ENCODE measurements at regions not wholly inside any gene's neighbourhood (a gene's known extent, or its start where the extent isn't known, plus 50 kb on each side); places are given as distances from the start of the nearest gene placed in this dataset.

- no peak overlapping the region for H3K4me3 Mint-ChIP-seq
Measured at GRCh38 chr18:24672165-24672941, 211.9 kb downstream of the HRH4 start.

GRCh38 chr18:24674200-24674599 is 213.8 kb downstream of the HRH4 start:
- no peak overlapping the region for H3K27ac Mint-ChIP-seq (ENCODE audit: low read depth)
- H3K27me3 Mint-ChIP-seq, result peaks cover 63% of the 10 kb centered on the region
- no peaks in the 10 kb centered on the region for H3K9me3 Mint-ChIP-seq
- no peak overlapping the region for H3K4me3 Mint-ChIP-seq
- ATAC-seq (replicated peaks; ENCODE audit: extremely low read depth, poor library complexity, severe bottlenecking) (no peak), DNase-seq (ENCODE audit: low spot score in 2 of 2) (no peak)
- no peaks in the 10 kb centered on the region for H3K4me1 Mint-ChIP-seq
- H3K36me3 Mint-ChIP-seq (ENCODE audit: insufficient read depth), result no peaks in the 10 kb centered on the region

More at GRCh38 chr18:24672165-24672941, 211.9 kb downstream of the HRH4 start:
- Mint-ChIP-seq H3K27me3 (peaks cover 54% of the 10 kb centered on the region), H3K27ac (ENCODE audit: low read depth) (no peak overlapping the region), H3K36me3 (ENCODE audit: insufficient read depth) (no peaks in the 10 kb centered on the region), H3K9me3 (no peaks in the 10 kb centered on the region), H3K4me1 (no peaks in the 10 kb centered on the region)
- DNase-seq (ENCODE audit: low spot score in 2 of 2) (no peak), ATAC-seq (replicated peaks; ENCODE audit: extremely low read depth, poor library complexity, severe bottlenecking) (no peak)

GRCh38 chr18:24674605-24675004 is 214.2 kb downstream of the HRH4 start:
- no peaks in the 10 kb centered on the region for H3K4me1 Mint-ChIP-seq
- no peaks in the 10 kb centered on the region for H3K9me3 Mint-ChIP-seq
- H3K27ac Mint-ChIP-seq (ENCODE audit: low read depth), result no peak overlapping the region
- peaks cover 67% of the 10 kb centered on the region for H3K27me3 Mint-ChIP-seq
- DNase-seq (ENCODE audit: low spot score in 2 of 2) (no peak), ATAC-seq (replicated peaks; ENCODE audit: extremely low read depth, poor library complexity, severe bottlenecking) (no peak)
- no peak overlapping the region for H3K4me3 Mint-ChIP-seq
- no peaks in the 10 kb centered on the region for H3K36me3 Mint-ChIP-seq (ENCODE audit: insufficient read depth)

- Mint-ChIP-seq H3K9me3 (no peaks in the 10 kb centered on the region), H3K27ac (ENCODE audit: low read depth) (no peak overlapping the region), H3K27me3 (peaks cover 66% of the 10 kb centered on the region), H3K4me1 (no peaks in the 10 kb centered on the region), H3K36me3 (ENCODE audit: insufficient read depth) (no peaks in the 10 kb centered on the region), H3K4me3 (no peak overlapping the region)
- no peak for DNase-seq (ENCODE audit: low spot score in 2 of 2)
- no peak for ATAC-seq (replicated peaks; ENCODE audit: extremely low read depth, poor library complexity, severe bottlenecking)
Measured at GRCh38 chr18:24677011-24677410, 216.6 kb downstream of the HRH4 start.

- Mint-ChIP-seq H3K27ac (ENCODE audit: low read depth) (no peak overlapping the region), H3K4me1 (no peaks in the 10 kb centered on the region), H3K4me3 (no peak overlapping the region), H3K9me3 (no peaks in the 10 kb centered on the region), H3K27me3 (peaks cover 56% of the 10 kb centered on the region), H3K36me3 (ENCODE audit: insufficient read depth) (no peaks in the 10 kb centered on the region)
- DNase-seq (ENCODE audit: low spot score in 2 of 2), result no peak
- ATAC-seq (replicated peaks; ENCODE audit: extremely low read depth, poor library complexity, severe bottlenecking), result no peak
Measured at GRCh38 chr18:24678107-24678506, 217.7 kb downstream of the HRH4 start.

GRCh38 chr18:24678626-24679025 is 218.2 kb downstream of the HRH4 start:
- no peak overlapping the region for H3K27ac Mint-ChIP-seq (ENCODE audit: low read depth)
- H3K4me1 Mint-ChIP-seq, result no peaks in the 10 kb centered on the region
- no peak for ATAC-seq (replicated peaks; ENCODE audit: extremely low read depth, poor library complexity, severe bottlenecking)
- DNase-seq (ENCODE audit: low spot score in 2 of 2), result no peak
- H3K36me3 Mint-ChIP-seq (ENCODE audit: insufficient read depth), result no peaks in the 10 kb centered on the region
- no peak overlapping the region for H3K4me3 Mint-ChIP-seq
- H3K27me3 Mint-ChIP-seq, result peaks cover 50% of the 10 kb centered on the region
- no peaks in the 10 kb centered on the region for H3K9me3 Mint-ChIP-seq

- Mint-ChIP-seq H3K27me3 (peaks cover 46% of the 10 kb centered on the region), H3K4me1 (no peaks in the 10 kb centered on the region), H3K9me3 (no peaks in the 10 kb centered on the region), H3K4me3 (no peak overlapping the region), H3K36me3 (ENCODE audit: insufficient read depth) (no peaks in the 10 kb centered on the region), H3K27ac (ENCODE audit: low read depth) (no peak overlapping the region)
- ATAC-seq (replicated peaks; ENCODE audit: extremely low read depth, poor library complexity, severe bottlenecking) (no peak), DNase-seq (ENCODE audit: low spot score in 2 of 2) (no peak)
Measured at GRCh38 chr18:24679062-24679461, 218.6 kb downstream of the HRH4 start.

- Mint-ChIP-seq H3K4me1 (no peaks in the 10 kb centered on the region), H3K9me3 (no peaks in the 10 kb centered on the region), H3K27ac (ENCODE audit: low read depth) (no peak overlapping the region), H3K36me3 (ENCODE audit: insufficient read depth) (no peaks in the 10 kb centered on the region), H3K27me3 (peaks cover 27% of the 10 kb centered on the region), H3K4me3 (no peak overlapping the region)
- DNase-seq (ENCODE audit: low spot score in 2 of 2), result no peak
- ATAC-seq (replicated peaks; ENCODE audit: extremely low read depth, poor library complexity, severe bottlenecking), result no peak
Measured at GRCh38 chr18:24683925-24684324, 223.5 kb downstream of the HRH4 start.

GRCh38 chr18:24685254-24685959 is 225.0 kb downstream of the HRH4 start:
- no peak for ATAC-seq (replicated peaks; ENCODE audit: extremely low read depth, poor library complexity, severe bottlenecking)
- Mint-ChIP-seq H3K4me3 (no peak overlapping the region), H3K27ac (ENCODE audit: low read depth) (no peak overlapping the region), H3K36me3 (ENCODE audit: insufficient read depth) (no peaks in the 10 kb centered on the region), H3K4me1 (no peaks in the 10 kb centered on the region), H3K9me3 (no peaks in the 10 kb centered on the region), H3K27me3 (peaks cover 25% of the 10 kb centered on the region)
- DNase-seq (ENCODE audit: low spot score in 2 of 2), result no peak

GRCh38 chr18:24695168-24695567 is 234.7 kb downstream of the HRH4 start:
- no peak overlapping the region for H3K4me3 Mint-ChIP-seq
- ATAC-seq (replicated peaks; ENCODE audit: extremely low read depth, poor library complexity, severe bottlenecking), result no peak
- DNase-seq (ENCODE audit: low spot score in 2 of 2), result no peak
- H3K4me1 Mint-ChIP-seq, result no peaks in the 10 kb centered on the region
- no peaks in the 10 kb centered on the region for H3K36me3 Mint-ChIP-seq (ENCODE audit: insufficient read depth)
- peaks cover 69% of the 10 kb centered on the region for H3K27me3 Mint-ChIP-seq
- no peak overlapping the region for H3K27ac Mint-ChIP-seq (ENCODE audit: low read depth)
- peaks cover 5% of the 10 kb centered on the region for H3K9me3 Mint-ChIP-seq

GRCh38 chr18:24702001-24702515 is 241.6 kb downstream of the HRH4 start:
- no peak for ATAC-seq (replicated peaks; ENCODE audit: extremely low read depth, poor library complexity, severe bottlenecking)
- H3K27me3 Mint-ChIP-seq, result peaks cover 80% of the 10 kb centered on the region

GRCh38 chr18:24703316-24703715 is 242.9 kb downstream of the HRH4 start:
- Mint-ChIP-seq H3K9me3 (peaks cover 5% of the 10 kb centered on the region), H3K27me3 (peaks cover 67% of the 10 kb centered on the region), H3K27ac (ENCODE audit: low read depth) (no peak overlapping the region)

More at GRCh38 chr18:24702001-24702515, 241.6 kb downstream of the HRH4 start:
- Mint-ChIP-seq H3K9me3 (peaks cover 5% of the 10 kb centered on the region), H3K36me3 (ENCODE audit: insufficient read depth) (no peaks in the 10 kb centered on the region), H3K27ac (ENCODE audit: low read depth) (no peak overlapping the region), H3K4me3 (no peak overlapping the region), H3K4me1 (no peaks in the 10 kb centered on the region)
- no peak for DNase-seq (ENCODE audit: low spot score in 2 of 2)

More at GRCh38 chr18:24703316-24703715, 242.9 kb downstream of the HRH4 start:
- Mint-ChIP-seq H3K4me3 (no peak overlapping the region), H3K36me3 (ENCODE audit: insufficient read depth) (no peaks in the 10 kb centered on the region), H3K4me1 (no peaks in the 10 kb centered on the region)
- DNase-seq (ENCODE audit: low spot score in 2 of 2), result no peak
- no peak for ATAC-seq (replicated peaks; ENCODE audit: extremely low read depth, poor library complexity, severe bottlenecking)

Data from central memory CD8-positive, alpha-beta T cell (primary cell).